HG02884 (cell line): ENCODE measurements at regions not wholly inside any gene's neighbourhood (a gene's known extent, or its start where the extent isn't known, plus 50 kb on each side); places are given as distances from the start of the nearest gene placed in this dataset.

Experiments used
- ATAC-seq: cut with Tn5 transposase; IDR thresholded peaks from one replicate; pipeline ENCODE4 v1.9.1; 2021; ENCODE audit warnings: mild to moderate bottlenecking, moderate library complexity; ENCODE audit not compliant: unreplicated experiment

- no peak for ATAC-seq
These were observed 380.2 kb upstream of the SEMA6D start for GRCh38 chr15:47337106-47337505.

- no peak for ATAC-seq
These were observed 379.5 kb upstream of the SEMA6D start for GRCh38 chr15:47337836-47338235.

- no peak for ATAC-seq
These were observed 378.5 kb upstream of the SEMA6D start for GRCh38 chr15:47338771-47339170.

GRCh38 chr15:47339800-47340570 lies 377.3 kb upstream of the SEMA6D start:
- no peak for ATAC-seq

GRCh38 chr15:47340571-47340920 lies 376.8 kb upstream of the SEMA6D start:
- no peak for ATAC-seq

- no peak for ATAC-seq
These were observed 368.1 kb upstream of the SEMA6D start for GRCh38 chr15:47349179-47349578.

GRCh38 chr15:47351501-47351900 lies 365.8 kb upstream of the SEMA6D start:
- no peak for ATAC-seq

- no peak for ATAC-seq
These were observed 365.1 kb upstream of the SEMA6D start for GRCh38 chr15:47352217-47352616.

- ATAC-seq: no peak
These were observed 361.5 kb upstream of the SEMA6D start for GRCh38 chr15:47355759-47356158.

GRCh38 chr15:47356297-47356696 lies 361.0 kb upstream of the SEMA6D start:
- no peak for ATAC-seq

- no peak for ATAC-seq
These were observed 358.4 kb upstream of the SEMA6D start for GRCh38 chr15:47358876-47359275.

- ATAC-seq: no peak
These were observed 357.0 kb upstream of the SEMA6D start for GRCh38 chr15:47360305-47360704.

GRCh38 chr15:47362118-47362905 lies 355.0 kb upstream of the SEMA6D start:
- ATAC-seq: no peak

GRCh38 chr15:47363653-47364052 lies 353.7 kb upstream of the SEMA6D start:
- no peak for ATAC-seq

GRCh38 chr15:47364230-47365141 lies 352.8 kb upstream of the SEMA6D start:
- ATAC-seq: no peak

GRCh38 chr15:47366884-47367283 lies 350.4 kb upstream of the SEMA6D start:
- no peak for ATAC-seq

GRCh38 chr15:47367726-47368390 lies 349.4 kb upstream of the SEMA6D start:
- ATAC-seq: no peak

- ATAC-seq: no peak
These were observed 345.4 kb upstream of the SEMA6D start for GRCh38 chr15:47371939-47372338.

- no peak for ATAC-seq
These were observed 343.1 kb upstream of the SEMA6D start for GRCh38 chr15:47374222-47374621.

- no peak for ATAC-seq
These were observed 341.1 kb upstream of the SEMA6D start for GRCh38 chr15:47376190-47376589.

- ATAC-seq: no peak
These were observed 339.8 kb upstream of the SEMA6D start for GRCh38 chr15:47377465-47377864.
